ACHN (cell line): ENCODE measurements at regions not wholly inside any gene's neighbourhood (a gene's known extent, or its start where the extent isn't known, plus 50 kb on each side); places are given as distances from the start of the nearest gene placed in this dataset.
"Not testable (repeated sequence)": the region's sequence is repeated elsewhere in the genome, so short reads cannot be mapped to it uniquely, and the experiment has no call there.

Experiments used
- DNase-seq: peaks from one replicate; pipeline ENCODE4 v3.0.0-alpha.2; 2015
- in situ Hi-C: cut with HindIII; loops from 2 replicates; pipeline ENCODE4 v1.10.0; 2017; ENCODE audit warnings: low sequenced_read_pairs, low pct_ligation_motif_present, low pct_unique_long_range_greater_than_20kb

DNA sequence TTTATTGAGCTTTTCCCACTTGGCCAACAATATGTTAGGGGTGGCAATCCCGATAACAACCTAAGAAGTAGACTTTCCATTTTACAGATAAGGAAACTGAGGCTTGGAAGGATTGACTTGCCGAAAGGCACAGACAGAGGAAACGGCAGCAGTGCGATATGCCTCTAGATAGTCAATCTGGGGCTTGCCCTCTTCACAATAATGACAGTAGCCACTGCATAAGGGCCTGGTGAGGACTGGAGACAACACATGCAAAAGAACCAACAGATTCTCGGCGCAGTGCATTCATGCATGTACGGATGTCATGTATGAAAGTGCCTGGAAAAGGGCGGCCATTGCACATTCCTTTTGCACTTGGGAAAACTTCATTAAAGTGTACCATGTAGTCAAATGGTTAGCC lies 811.2 kb downstream of the RNF144A start:
- DNase-seq = no peak
- in situ Hi-C loops = no loop called here

- DNase-seq = no peak
- in situ Hi-C loops = no loop called here
These were observed 813.2 kb downstream of the RNF144A start for GRCh38 chr2:7730449-7730848.

- in situ Hi-C loops = no loop called here
- no peak for DNase-seq
These were observed 813.8 kb downstream of the RNF144A start for GRCh38 chr2:7730990-7731389.

DNA sequence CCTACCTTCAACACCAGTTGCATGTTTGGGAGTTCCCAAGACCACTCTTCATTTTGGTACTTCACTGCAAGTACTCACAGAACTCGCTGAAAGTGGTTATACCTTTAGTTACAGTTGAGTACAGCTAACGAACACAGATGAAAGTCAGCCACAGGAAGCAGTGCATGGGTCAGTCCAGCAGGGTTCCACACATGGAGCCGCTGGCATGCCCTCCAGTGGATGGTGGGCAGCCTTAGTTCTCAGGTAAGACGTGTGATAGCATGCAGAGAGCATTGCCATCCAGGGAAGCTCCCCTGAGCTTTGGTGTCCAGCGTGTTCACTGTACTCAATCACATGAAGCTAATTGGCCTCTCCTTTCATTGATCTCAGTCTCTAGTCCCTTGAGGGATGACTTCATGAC lies 815.3 kb downstream of the RNF144A start:
- no peak for DNase-seq
- in situ Hi-C loops = no loop called here

DNA sequence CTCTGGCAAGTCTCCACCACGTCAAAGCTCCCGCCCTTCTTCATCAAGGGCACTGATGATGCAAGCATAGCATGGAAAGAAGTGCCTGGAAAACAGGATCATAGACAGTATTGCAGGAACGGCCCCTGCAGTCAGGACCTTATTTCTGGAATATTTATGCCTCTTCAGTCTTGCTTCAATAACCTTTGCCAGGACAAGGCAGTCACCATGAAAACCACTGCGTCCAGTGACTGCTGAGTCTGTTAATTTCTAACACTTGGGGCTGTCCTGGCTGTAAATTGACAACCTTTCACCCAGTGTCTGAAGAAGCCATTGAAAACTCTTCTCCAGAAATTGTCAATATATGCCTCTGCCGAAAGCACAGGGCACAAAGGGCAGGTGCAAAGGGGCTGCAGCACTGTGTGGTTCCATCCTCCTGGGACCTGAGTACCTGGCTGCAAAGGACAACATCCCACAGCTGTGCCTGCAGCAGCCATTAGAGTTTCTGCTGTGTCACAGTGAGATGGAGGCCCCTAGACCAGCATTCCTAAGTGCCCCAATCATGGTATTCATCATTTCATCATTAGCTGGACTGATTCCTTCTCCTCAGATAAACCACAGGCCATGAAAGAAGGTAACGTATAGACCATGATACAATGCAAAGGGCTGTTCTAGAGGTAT lies 819.6 kb downstream of the RNF144A start:
- no peak for DNase-seq
- in situ Hi-C loops = no loop called here

GRCh38 chr2:7738596-7738995 lies 821.4 kb downstream of the RNF144A start:
- in situ Hi-C loops = no loop called here

GRCh38 chr2:7740114-7740513 lies 822.9 kb downstream of the RNF144A start:
- no peak for DNase-seq
- in situ Hi-C loops = no loop called here

More at GRCh38 chr2:7738596-7738995, 821.4 kb downstream of the RNF144A start:
- DNase-seq = no peak

- in situ Hi-C loops = no loop called here
- no peak for DNase-seq
These were observed 825.1 kb downstream of the RNF144A start for GRCh38 chr2:7742301-7742700.

- DNase-seq = no peak
- in situ Hi-C loops = no loop called here
These were observed 827.6 kb downstream of the RNF144A start for GRCh38 chr2:7744827-7745226.

GRCh38 chr2:7745369-7745768 lies 828.2 kb downstream of the RNF144A start:
- DNase-seq = no peak
- in situ Hi-C loops = no loop called here

- in situ Hi-C loops = no loop called here
- DNase-seq = no peak
These were observed 831.7 kb downstream of the RNF144A start for GRCh38 chr2:7748717-7749415.

DNA sequence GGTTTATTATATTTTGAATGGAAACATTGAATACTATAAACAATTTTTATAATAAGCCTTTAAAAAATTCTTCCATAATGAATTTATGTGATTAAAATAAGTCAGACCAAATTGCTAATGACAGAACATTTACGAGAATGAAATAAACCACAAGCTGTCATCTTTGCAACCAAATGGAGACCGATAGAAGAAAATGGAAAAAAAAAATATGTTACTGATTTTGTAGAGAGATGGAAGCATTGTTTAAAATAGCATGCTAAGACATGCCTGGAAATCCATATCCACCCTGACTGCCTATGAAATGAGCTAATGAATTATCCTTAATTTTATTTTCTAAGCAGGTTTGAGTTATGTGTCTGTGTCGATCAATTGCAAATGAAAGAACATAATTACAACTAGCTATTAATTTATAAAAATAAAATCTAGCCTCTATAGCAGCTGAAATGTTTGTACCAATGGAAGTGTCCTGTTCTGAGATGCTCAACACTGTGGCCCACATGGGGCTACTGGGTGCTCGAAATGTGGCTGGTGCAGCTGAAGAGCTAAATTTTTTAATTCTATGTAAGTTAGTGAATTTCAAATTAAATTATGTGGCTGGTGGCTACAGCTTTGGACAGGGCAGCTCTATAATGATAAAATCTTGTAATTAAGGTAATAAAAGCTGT lies 832.8 kb downstream of the RNF144A start:
- in situ Hi-C loops = no loop called here
- DNase-seq = no peak

GRCh38 chr2:7752291-7752690 lies 835.1 kb downstream of the RNF144A start:
- in situ Hi-C loops = no loop called here
- no peak for DNase-seq

DNA sequence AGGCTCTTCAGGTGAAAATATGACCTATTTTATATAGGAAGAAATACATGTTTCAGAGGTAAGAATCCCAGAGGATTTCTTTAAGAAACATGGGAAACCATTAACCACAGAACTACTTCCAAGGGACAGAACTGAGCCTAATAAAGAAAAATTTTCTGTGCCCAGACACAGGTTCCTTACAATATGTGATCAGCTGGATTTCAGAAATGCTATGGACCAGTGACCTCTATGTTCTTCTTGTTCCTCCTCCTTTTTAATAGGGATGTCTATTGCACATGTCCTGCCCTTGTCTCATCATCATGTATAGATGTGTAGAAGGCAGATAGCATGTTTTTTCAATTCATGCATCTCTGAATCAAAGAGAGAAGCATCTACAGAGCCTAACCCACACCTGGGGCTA lies 836.6 kb downstream of the RNF144A start:
- in situ Hi-C loops = no loop called here

DNA sequence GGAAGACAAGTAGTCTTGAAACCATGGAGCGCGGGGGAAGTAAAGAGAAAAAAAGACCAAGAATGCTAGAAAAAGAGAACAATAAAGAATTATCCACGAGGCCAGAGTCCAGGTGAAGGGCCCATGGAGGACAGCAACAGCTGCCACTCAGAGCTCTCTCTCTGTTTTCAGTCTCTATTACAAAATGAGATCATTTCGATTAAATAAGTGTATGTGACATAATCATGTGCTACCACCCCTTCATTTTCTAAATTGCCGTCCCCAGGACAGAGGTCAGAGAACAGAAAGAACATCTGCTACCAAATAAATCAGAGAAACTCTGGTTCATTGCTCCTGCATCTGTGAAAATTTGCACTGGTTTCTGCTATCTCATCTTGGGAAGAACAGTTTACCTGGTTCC lies 838.7 kb downstream of the RNF144A start:
- no peak for DNase-seq
- in situ Hi-C loops = no loop called here

More for the DNA sequence above, 836.6 kb downstream of the RNF144A start:
- no peak for DNase-seq

GRCh38 chr2:7758073-7758759 lies 841.0 kb downstream of the RNF144A start:
- in situ Hi-C loops = no loop called here
- DNase-seq = no peak

- no peak for DNase-seq
- in situ Hi-C loops = no loop called here
These were observed 842.7 kb downstream of the RNF144A start for GRCh38 chr2:7759898-7760297.

DNA sequence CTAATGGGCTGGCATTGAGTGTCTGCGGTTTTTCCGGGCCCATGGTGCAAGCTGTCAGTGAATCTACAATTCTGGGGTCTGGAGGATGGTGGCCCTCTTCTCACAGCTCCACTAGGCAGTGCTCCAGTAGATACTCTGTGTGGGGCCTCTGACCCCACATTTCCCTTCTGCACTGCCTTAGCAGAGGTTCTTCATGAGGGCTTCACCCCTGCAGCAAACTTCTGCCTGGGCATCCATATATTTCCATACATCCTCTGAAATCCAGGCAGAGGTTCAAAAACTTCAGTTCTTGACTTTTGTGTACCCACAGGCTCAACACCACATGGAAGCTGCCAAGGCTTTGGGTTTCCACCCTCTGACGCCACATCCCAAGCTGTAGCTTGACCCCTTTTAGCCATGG lies 846.2 kb downstream of the RNF144A start:
- DNase-seq = not testable (repeated sequence)

GRCh38 chr2:7765236-7765635 lies 848.0 kb downstream of the RNF144A start:
- in situ Hi-C loops = no loop called here
- DNase-seq = no peak

More for the DNA sequence above, 846.2 kb downstream of the RNF144A start:
- in situ Hi-C loops = not testable (repeated sequence)
